ENCODE measurements at regions not wholly inside any gene's neighbourhood (a gene's known extent, or its start where the extent isn't known, plus 50 kb on each side); places are given as distances from the start of the nearest gene placed in this dataset.

GRCh38 chr11:44408711-44409470, 99.0 kb upstream of the ALX4 start:
- H3K9me3 Mint-ChIP-seq, result no peaks in the 10 kb centered on the region
- no peak for DNase-seq
- no peak for TF ChIP-seq CTCF (IDR thresholded peaks at IDR 0.05)
- H3K27ac Mint-ChIP-seq, result no peak overlapping the region
- H3K27me3 Mint-ChIP-seq (ENCODE audit: insufficient read depth), result peaks cover 43% of the 10 kb centered on the region
- H3K4me1 Mint-ChIP-seq (ENCODE audit: low read depth), result no peaks in the 10 kb centered on the region
- no peak overlapping the region for H3K4me3 Mint-ChIP-seq
- no peaks in the 10 kb centered on the region for H3K36me3 Mint-ChIP-seq (ENCODE audit: low read depth)

- H3K4me3 Mint-ChIP-seq, result no peak overlapping the region
- no peaks in the 10 kb centered on the region for H3K36me3 Mint-ChIP-seq (ENCODE audit: low read depth)
- H3K4me1 Mint-ChIP-seq (ENCODE audit: low read depth), result no peaks in the 10 kb centered on the region
- no peak overlapping the region for H3K27ac Mint-ChIP-seq
- H3K9me3 Mint-ChIP-seq, result no peaks in the 10 kb centered on the region
- DNase-seq, result no peak
- no peak for TF ChIP-seq CTCF (IDR thresholded peaks at IDR 0.05)
- peaks cover 36% of the 10 kb centered on the region for H3K27me3 Mint-ChIP-seq (ENCODE audit: insufficient read depth)
These were observed 99.8 kb upstream of the ALX4 start for GRCh38 chr11:44409558-44410236.

- no peak overlapping the region for H3K4me3 Mint-ChIP-seq
- DNase-seq, result no peak
- no peak overlapping the region for H3K27ac Mint-ChIP-seq
- H3K4me1 Mint-ChIP-seq (ENCODE audit: low read depth), result no peaks in the 10 kb centered on the region
- no peaks in the 10 kb centered on the region for H3K36me3 Mint-ChIP-seq (ENCODE audit: low read depth)
- H3K9me3 Mint-ChIP-seq, result no peaks in the 10 kb centered on the region
- TF ChIP-seq CTCF (IDR thresholded peaks at IDR 0.05), result no peak
- H3K27me3 Mint-ChIP-seq (ENCODE audit: insufficient read depth), result peaks cover 17% of the 10 kb centered on the region
These were observed 106.8 kb upstream of the ALX4 start for GRCh38 chr11:44416776-44417175.

- H3K27me3 Mint-ChIP-seq (ENCODE audit: insufficient read depth), result peaks cover 23% of the 10 kb centered on the region
- H3K27ac Mint-ChIP-seq, result no peak overlapping the region
- DNase-seq, result no peak
- no peaks in the 10 kb centered on the region for H3K4me1 Mint-ChIP-seq (ENCODE audit: low read depth)
- H3K9me3 Mint-ChIP-seq, result no peaks in the 10 kb centered on the region
- TF ChIP-seq CTCF (IDR thresholded peaks at IDR 0.05), result no peak
- H3K36me3 Mint-ChIP-seq (ENCODE audit: low read depth), result no peaks in the 10 kb centered on the region
- no peak overlapping the region for H3K4me3 Mint-ChIP-seq
These were observed 108.0 kb upstream of the ALX4 start for GRCh38 chr11:44417731-44418455.

- TF ChIP-seq CTCF (IDR thresholded peaks at IDR 0.05), result no peak
- Mint-ChIP-seq H3K4me1 (ENCODE audit: low read depth) (no peaks in the 10 kb centered on the region), H3K9me3 (no peaks in the 10 kb centered on the region), H3K36me3 (ENCODE audit: low read depth) (no peaks in the 10 kb centered on the region), H3K4me3 (no peak overlapping the region), H3K27ac (no peak overlapping the region), H3K27me3 (ENCODE audit: insufficient read depth) (peaks cover 25% of the 10 kb centered on the region)
- DNase-seq, result no peak
These were observed 108.5 kb upstream of the ALX4 start for GRCh38 chr11:44418456-44418830.

Measured in HFFc6 (cell line).